ENCODE measurements at regions not wholly inside any gene's neighbourhood (a gene's known extent, or its start where the extent isn't known, plus 50 kb on each side); places are given as distances from the start of the nearest gene placed in this dataset.
"Not testable (repeated sequence)": the region's sequence is repeated elsewhere in the genome, so short reads cannot be mapped to it uniquely, and the experiment has no call there.

DNA sequence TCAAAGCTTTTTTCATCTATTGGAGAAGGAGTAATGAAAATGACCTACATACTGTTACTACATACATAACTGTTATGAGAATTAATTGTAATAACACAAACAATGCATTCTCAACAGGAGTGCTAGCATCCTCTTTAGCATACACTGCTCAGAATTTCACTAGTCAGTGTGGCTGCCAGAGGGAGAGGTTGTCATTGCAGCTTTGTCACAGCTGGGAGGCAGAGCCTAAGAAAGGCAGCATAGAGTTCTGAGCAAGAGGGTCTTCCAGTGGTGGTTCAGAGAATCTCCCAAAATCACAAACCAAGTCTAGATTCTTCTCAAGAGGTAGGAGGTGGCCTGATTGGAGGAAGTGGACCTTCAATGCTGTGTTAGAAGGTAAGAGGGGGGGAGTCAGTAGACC, 286.7 kb upstream of the CYRIA start:
- DNase-seq, result no peak

DNA sequence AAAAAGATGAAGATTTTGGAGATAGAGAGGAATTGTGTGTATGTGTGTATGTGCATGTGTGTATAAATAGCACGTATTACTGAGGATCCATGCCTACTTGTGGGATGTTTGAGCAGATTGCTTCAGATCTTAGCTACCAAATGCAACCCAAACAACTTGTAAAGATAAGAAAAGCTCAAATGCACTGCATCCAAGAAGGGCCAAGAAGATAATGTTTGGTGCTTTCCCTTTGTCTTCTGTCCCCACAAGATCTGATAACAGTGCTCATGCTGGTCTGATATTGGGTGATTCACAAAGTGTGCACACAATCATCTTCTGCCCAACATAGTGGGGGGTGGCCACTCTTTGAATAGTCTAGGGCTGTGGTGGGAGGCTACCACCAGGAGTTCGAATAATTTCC, 284.8 kb upstream of the CYRIA start:
- no peak for DNase-seq

DNA sequence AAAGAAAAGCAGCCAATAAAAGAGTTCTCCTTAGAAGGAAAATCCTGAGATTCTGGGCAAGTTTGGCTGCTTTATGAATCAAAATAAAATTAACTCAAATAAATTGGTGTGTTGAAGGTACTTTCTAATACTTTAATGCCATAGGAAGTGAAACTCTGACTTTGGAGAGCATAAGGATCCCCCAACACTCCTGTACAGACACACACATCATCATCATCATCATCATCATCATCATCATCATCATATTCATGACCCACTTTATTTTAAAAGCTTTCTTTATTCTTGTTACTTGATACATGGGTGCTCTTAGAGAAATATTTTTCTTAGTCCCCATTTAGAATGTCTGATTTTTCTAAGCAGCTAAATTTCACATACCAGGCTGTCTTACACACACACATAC, 283.1 kb upstream of the CYRIA start:
- no peak for DNase-seq

DNA sequence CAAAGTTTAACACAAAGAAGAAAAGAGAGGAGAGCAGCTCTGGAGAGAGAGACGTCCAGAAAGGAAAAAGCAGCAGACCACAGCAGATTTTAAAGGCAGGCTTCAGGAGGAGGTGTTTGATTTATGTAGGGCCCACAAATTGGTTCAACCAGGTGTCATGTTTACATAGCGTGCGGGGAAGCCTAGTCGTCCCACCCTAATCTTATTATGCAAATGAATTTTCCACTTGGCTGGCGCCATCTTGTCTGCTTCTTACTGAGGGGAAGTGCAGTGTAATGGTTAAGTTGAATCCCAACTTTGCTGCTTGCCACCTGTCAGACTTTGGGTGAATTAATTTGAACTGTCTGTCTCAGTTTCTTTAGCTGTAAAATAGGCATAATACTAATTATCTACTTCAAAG, 282.4 kb upstream of the CYRIA start:
- peak; percentile 7 to 38 for DNase-seq

DNA sequence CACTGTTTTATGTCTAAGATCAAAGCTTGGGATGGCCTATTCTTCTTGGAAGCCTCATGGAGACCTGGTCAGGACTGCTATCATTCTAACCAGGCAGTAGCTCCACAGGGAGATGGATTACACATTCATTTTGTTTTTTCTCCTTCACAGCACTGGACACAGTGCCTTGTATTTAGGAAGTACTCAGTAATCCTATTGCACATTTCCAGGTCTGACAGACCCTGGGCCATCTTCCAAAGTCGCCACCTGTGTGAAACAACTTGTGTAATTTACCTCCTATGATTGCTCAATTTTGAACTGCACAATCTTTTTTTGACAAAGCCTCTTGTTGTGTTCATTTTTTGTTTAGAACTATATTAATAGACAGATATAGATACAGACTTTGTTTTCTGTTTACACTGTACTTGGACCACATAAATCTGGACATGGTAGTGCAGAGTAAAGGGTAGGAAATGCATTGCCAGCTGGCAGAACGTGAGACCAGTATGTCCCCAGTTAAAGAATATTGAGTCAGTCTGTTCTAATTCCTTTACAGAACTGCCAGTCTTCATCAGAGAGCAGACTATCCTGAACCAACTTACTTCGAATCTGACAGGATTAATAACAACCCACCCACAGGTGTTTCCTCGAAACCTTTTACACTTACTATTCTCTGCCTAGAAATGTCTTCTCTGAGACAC, 277.8 kb upstream of the CYRIA start:
- no peak for DNase-seq

DNA sequence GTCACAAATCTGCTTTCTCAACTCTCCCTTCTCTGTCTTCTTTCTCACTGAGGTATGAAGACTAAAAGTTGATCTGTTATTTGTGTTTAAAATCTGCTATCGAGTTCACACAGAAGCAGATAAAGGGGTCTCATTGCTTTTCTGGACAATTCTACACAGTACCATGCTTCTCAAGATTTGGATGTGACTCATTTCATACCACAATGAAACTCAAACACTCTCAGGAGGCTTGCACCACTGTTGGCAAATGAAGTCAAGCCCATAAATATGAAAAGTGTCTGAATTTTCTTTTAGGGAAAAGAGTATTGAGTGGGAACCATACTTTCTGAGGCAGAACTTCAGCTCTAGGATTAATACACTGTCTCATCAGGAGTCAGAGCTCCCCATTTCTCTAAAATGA, 274.6 kb upstream of the CYRIA start:
- no peak for DNase-seq

DNA sequence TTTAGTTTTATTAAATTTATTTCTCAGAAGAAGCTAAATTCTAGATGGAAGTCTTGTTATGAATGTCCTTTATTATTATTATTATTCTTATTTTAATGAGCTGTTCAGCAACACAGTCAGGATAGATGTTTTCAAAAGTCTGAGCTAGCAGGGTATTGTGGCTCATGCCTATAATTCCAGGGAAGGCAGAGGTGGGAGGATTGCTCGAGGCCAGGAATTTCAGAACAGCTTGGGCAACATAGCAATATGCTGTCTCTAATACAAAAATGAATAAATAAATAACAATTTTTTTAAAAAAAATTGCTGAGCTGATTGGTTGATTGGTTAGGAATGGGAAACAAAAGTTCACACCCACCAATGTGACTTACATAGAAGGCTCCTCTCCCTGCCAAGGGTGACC, 274.1 kb upstream of the CYRIA start:
- no peak for DNase-seq

DNA sequence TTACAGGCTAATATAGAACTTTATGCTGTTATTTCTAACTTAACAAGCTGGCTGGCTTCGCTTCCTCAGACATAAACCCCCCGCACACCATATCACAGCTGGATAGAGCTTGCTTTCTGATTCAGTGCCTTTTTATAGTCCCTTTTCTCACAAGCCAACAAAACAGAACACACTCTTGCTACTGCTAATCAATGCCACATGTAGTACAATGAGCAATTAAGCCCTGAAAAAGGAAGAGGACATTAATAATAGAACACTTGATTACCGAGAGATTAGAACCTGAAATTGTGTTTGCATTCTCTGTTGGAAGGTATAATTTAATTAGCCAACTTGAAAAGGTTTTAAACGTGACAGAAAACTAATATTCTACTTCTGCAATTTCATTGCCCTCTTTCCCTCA, 267.7 kb upstream of the CYRIA start:
- DNase-seq, result no peak

DNA sequence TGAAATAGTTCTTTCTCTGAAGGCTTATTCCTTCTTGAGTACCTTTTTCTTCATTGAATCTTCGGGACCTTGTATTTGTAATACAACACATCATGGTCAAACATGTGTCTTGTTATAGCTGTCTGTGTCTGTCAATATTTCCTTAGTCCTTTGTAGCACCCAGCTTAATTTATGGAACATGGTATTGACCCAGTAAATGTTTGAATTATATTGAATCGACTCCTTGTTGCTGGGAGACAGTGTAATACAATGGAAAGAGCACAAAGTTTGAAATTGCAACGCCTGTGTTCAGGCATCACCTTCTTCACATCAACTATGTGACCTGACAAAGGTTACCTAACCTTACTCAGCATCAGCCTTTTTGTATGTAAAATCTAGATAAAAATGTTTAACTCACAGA, 267.2 kb upstream of the CYRIA start:
- DNase-seq, result no peak

DNA sequence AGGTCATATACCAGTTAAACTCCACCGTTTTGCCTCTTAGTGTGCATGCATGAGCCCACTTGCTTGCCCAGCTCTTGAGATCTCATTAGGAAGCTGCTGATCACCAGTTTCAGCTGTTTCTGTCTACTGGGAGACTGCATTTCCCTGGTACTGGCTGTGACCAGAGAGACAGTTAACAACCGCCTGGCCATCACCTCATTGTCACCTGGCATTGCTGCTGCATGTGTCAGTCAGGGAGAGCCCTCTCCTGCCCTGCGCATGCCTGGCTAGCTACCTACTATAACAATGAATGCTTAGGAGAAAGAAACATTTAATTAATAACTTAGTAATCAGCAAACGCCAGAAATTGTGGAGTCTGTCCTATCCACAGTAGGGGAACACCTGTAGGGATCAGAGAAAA, 265.8 kb upstream of the CYRIA start:
- no peak for DNase-seq

DNA sequence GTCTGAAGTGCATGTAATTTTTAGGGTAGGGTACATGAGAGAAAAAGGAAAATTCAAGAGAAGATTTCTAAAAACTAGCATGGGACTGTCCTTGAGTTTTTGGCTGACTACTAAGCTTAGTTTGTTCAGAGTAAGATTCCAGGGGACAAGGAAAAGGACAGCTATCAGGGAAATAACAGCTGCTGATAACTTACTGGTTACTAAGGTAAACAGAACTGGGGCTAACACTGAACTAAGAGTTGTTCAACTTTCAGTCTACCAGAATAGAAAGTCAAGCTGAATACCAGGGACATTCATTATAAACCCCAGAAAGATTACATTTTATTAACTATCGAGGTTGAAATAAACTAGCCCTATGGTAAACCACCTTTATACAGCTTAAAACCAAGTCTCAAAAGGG, 261.8 kb upstream of the CYRIA start:
- DNase-seq, result no peak

DNA sequence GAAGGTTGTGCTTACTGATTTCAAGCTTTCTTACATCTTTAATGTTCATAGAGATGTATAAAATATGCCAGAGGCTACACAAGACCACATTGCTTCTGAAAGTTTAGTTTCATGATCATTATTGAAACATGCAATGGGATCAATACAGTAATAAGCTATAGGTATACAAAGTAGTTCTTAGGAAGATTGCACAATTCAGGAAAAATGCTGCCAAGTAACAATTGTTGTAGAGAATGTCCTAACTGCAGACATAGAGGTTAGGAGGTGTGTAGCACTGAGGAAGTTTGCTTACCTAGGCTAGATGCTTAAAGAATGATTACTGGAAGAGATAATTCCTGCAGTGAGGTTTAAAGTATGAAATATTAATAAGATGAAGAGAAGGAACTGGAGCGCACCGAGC, 259.5 kb upstream of the CYRIA start:
- DNase-seq, result no peak

DNA sequence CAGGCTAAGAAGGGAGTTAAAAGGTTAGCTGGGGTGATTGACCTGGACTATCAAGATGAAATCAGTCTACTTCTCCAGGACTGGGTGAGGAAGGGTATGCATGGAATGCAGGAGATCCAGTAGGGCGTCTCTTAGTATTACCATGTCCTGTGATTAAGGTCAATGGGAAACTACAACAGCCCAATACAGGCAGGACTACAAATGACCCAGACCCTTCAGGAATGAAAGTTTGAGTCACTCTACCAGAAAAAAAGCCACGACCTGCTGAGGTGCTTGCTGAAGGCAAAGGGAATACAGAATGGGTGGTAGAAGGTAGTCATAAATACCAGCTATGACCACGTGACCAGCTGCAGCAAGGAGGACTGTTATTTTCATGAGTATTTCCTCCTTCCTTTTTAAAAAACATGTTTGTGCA, 249.7 kb upstream of the CYRIA start:
- not testable (repeated sequence) for DNase-seq

DNA sequence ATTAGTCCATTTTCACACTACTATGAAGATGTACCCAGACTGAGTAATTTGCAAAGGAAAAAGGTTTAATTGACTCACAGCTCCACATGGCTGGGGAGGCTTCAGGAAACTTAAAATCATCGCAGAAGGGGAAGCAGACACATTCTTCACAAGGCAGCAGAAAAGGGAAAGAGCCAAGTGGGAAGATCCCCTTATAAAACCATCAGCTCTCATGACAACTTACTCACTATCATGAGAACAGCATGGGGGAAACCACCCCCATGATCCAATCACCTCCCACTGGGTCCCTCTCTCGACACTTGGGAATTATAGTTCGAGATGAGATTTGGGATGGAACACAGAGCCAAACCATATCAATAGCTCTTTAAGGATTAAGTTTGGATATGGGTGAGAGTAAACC, 246.1 kb upstream of the CYRIA start:
- no peak for DNase-seq

DNA sequence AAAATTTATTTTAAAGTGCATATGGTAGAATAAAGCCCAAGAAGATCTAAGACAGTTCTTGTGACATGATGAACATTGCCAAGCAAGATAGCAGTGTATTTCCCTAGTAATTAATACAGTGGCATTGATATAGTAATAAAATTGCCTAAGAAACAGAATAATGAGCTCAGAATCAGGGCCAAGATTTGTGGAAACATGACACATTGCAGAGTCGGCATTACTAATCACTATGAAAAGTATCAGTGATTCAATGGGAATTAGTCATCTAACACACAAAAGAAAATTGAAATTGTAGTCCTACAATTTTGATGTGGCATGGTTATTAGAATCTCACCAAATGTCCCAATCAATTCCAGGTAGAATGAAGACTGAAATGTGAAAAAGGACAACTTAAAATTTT, 243.0 kb upstream of the CYRIA start:
- no peak for DNase-seq

DNA sequence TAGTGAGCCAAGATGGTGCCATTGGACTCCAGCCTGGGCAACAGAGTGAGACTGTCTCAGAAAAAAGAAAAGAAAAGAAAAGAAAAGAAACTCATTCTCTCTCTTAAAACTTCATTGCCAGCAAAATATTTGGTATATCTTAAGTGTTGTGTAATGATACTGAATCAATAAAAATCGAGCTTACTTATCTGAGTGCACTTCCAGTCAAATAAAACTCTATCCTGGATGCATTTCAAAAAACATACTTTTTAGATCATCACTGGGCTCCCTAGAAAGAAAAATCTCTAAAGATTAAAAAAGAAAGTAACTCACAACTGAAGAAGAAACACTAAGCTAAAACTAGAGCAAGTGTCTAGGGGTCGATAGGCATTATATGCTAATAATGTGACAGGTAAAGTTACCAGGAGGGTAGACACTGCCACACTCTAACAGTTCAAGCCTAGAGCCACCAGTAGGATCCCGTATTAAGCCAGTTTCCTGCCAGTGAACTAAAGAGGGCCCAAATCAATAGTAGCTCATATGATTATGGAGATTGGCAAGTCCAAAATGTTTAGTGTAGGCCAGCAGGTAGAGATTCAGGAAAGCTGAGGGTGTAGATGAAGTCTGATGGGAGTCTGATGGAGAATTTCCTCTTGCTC, 242.1 kb upstream of the CYRIA start:
- no peak for DNase-seq

DNA sequence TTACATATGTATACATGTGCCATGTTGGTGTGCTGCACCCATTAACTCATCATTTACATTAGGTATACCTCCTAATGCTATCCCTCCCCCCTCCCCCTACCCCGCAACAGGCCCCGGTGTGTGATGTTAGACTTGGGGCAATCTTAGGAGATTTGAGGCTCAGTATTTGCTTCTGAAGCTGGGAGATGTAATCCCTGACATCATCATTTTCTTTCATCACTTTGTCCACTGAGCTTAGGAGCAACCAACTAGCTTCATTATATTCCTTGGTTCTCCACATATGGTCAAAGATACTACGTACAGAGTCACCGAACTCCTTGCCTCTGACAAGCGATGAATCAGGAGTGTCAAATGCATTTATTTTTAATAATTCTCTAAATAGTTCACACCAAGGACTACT, 239.7 kb upstream of the CYRIA start:
- not testable (repeated sequence) for DNase-seq

DNA sequence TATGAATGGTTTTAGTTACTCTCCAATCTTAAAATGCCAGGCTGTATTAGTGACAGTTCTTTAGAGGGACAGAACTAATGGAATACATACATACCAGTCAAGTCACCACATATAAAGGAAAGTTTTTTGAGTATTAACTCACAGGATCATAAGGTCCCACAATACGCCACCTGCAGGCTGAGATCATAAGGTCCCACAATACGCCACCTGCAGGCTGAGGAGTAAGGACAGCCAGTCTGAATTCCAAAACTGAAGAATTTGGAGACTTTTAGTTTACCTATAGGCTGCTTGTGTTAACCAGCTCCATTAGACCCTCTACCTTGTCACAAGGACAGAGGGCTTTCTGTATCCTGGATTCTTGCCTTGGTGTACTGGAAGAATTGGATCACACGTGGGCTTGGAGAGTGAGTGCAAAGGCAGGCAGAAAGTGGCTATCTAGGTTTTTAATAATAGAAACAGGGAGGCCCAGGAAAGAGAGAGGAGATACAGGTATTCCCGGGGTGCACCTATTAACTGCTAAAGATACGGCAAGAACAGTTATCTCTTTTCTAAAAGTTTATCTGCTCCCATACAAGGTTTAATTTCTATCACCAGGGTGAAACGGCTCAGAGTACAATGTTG, 234.9 kb upstream of the CYRIA start:
- no peak for DNase-seq

DNA sequence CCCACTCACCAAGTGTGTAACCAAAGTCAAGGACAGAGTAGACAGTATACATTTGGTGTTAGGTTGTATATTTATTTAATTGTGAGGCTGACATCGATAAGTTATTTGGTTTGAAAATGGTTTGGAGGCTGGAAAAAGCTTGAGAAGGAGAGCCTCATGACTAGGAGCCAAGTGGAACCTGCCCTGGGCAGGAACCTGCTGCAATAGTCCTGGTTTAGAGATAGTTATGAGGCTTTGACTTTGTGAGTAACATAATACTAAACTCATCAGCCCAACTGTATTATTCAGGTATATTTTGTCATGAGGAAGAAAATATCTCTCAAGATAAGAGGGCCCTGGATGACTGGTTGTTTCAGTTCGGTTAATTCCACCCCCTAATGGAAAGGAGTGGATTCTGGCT, 234.3 kb upstream of the CYRIA start:
- DNase-seq, result no peak

DNA sequence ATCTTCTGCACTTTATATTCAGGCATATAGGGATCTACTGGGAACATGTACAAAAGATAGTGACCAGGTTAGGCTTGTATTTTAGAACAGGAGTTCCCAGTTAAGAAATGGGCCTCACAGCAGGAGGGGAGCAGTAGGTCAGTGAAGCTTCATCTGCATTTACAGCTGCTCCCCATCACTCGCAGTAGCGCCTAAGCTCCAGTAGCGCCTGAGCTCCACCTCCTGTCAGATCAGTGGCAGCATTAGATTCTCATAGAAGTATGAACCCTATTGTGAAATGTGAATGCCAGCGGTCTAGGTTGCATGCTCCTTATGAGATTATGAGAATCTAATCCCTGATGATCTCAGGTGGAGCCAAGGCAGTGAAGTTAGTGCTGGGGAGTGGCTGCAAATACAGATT, 224.4 kb upstream of the CYRIA start:
- DNase-seq, result no peak

DNA sequence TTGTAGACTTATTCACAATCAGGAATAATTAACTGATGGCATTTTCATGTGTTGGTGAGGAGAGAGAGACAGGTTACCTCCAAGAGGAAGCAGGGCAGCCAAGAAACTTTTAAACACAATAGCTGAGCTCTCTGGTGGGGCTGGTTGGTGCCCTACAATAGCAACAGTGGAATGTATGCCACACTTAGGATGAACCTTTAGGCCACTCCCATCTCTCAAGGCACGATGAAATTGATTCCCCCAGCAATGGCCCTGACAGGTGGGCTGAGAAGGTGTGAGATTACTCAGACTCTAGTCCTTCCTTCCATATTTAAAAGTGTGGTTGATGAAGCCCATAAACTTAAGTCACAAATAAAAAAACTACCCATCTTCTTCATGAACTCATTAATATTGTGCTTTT, 219.4 kb upstream of the CYRIA start:
- DNase-seq, result no peak

DNA sequence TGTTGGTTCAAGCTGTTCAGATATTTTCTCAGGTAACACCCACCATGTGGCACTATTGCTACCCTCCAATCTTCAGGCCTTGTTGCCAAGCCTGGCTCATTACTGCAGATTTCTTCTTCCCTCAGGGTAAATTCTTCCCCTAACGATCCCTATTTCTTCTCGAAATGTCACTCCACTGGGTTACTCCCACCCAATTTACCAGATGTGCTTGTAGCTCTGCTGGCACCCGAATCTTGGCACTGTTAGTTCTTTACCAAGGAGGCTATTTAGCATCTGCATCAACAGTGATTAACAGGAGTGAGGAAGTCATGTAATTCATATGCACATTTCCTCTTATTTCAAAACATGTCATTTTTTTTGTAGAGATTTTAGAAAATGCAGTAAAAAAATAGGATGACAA, 217.1 kb upstream of the CYRIA start:
- no peak for DNase-seq

DNA sequence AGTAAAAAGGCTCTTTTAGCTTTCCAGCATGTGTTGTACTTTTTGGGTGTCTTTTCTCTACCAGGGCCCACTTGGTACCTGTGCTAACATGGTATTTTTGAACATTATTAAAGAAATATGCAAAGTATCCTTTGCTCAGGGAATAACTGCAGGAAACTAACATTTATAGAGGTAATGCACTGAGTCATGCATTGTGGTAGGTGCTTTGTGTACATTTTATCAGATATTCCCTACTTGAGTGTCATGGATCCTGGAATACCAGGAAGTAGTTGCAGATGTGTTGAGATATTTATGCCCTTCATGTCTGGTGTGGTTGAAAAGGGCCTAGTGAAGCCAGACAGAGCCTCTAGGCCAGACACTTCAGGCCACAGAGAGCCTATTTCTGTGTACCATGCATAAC, 215.5 kb upstream of the CYRIA start:
- DNase-seq, result no peak

DNA sequence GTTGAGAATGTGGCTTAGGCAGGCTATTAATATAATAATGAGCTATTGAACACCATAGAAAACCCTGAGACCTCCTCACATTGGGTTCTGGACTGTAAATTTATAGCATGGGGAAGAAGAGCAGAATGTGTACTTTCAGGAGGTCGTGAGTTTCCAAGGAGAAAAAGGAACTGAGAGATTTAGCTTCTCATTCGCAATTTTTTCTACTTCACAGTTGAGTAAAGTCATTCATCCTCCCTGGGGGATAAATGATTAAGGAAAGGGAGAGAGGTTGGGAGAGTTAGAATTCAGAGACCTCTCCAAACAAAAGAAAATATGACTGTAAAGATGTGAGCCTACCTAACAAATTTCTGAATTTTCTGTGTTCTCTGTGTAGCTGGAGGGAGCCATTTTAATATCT, 205.8 kb upstream of the CYRIA start:
- no peak for DNase-seq
